ENCODE measurements at regions not wholly inside any gene's neighbourhood (a gene's known extent, or its start where the extent isn't known, plus 50 kb on each side); places are given as distances from the start of the nearest gene placed in this dataset.

GRCh38 chr6:167445568-167445967 lies 120.7 kb downstream of the TTLL2 start:
- TF ChIP-seq CTCF (conservative IDR thresholded peaks at IDR 0.05) = no peak
- TF ChIP-seq ZFX (IDR thresholded peaks at IDR 0.05) = no peak
- no peak overlapping the region for H3K27ac ChIP-seq

- TF ChIP-seq CTCF (conservative IDR thresholded peaks at IDR 0.05) (no peak), ZFX (IDR thresholded peaks at IDR 0.05) (no peak)
- H3K27ac ChIP-seq = no peak overlapping the region
Measured at GRCh38 chr6:167446046-167446445, 121.2 kb downstream of the TTLL2 start.

- no peak for TF ChIP-seq CTCF (conservative IDR thresholded peaks at IDR 0.05)
- TF ChIP-seq ZFX (IDR thresholded peaks at IDR 0.05) = no peak
- no peak overlapping the region for H3K27ac ChIP-seq
Measured at GRCh38 chr6:167446971-167447370, 122.1 kb downstream of the TTLL2 start.

- TF ChIP-seq CTCF (conservative IDR thresholded peaks at IDR 0.05) (no peak), ZFX (IDR thresholded peaks at IDR 0.05) (no peak)
- no peak overlapping the region for H3K27ac ChIP-seq
Measured at GRCh38 chr6:167448378-167448777, 123.5 kb downstream of the TTLL2 start.

- no peak overlapping the region for H3K27ac ChIP-seq
- TF ChIP-seq ZFX (IDR thresholded peaks at IDR 0.05) (no peak), CTCF (conservative IDR thresholded peaks at IDR 0.05) (no peak)
Measured at GRCh38 chr6:167449094-167449861, 124.4 kb downstream of the TTLL2 start.

- TF ChIP-seq CTCF (conservative IDR thresholded peaks at IDR 0.05) = no peak
- TF ChIP-seq ZFX (IDR thresholded peaks at IDR 0.05) = no peak
- no peak overlapping the region for H3K27ac ChIP-seq
Measured at GRCh38 chr6:167450626-167451025, 125.7 kb downstream of the TTLL2 start.

GRCh38 chr6:167452338-167453081 lies 127.6 kb downstream of the TTLL2 start:
- TF ChIP-seq ZFX (IDR thresholded peaks at IDR 0.05) (no peak), CTCF (conservative IDR thresholded peaks at IDR 0.05) (no peak)
- H3K27ac ChIP-seq = no peak overlapping the region

Data from C4-2B (cell line).